B cell (primary cell): ENCODE measurements at regions not wholly inside any gene's neighbourhood (a gene's known extent, or its start where the extent isn't known, plus 50 kb on each side); places are given as distances from the start of the nearest gene placed in this dataset.

Experiments used
- ATAC-seq: fragments of 200-7000 bp; cut with Tn5 transposase; one replicate; pipeline ENCODE4 v1.10.0; 2021; ENCODE audit warnings: low read depth, mild to moderate bottlenecking, moderate number of reproducible peaks, moderate library complexity
- CTCF ChIA-PET: fragments of 350-600 bp; sonication (Branson Sonifier 250); formaldehyde crosslinking; loops from one replicate; lab custom pipeline; 2021; ENCODE audit warnings: antibody characterized with exemption, inconsistent platforms; lab: Charles Lee
- POLR2A ChIA-PET: fragments of 350-600 bp; sonication (Branson Sonifier 250); formaldehyde crosslinking; loops from one replicate; lab custom pipeline; 2021; ENCODE audit warnings: antibody characterized with exemption; lab: Charles Lee
- DNase-seq: peaks from one replicate; pipeline ENCODE4 v3.0.0; 2013
- H2AFZ ChIP-seq: 2 replicates; pipeline ENCODE4 v1.6.1; 2012; ENCODE audit warnings: mild to moderate bottlenecking, low read depth, low read length; ENCODE audit not compliant: insufficient read depth, poor library complexity, severe bottlenecking
- H3K27ac ChIP-seq, 2 donors: 1 replicate in 1 of 2; 2 replicates in 1 of 2; pipeline ENCODE4 v1.5.1; 2012 to 2013; ENCODE audit warnings: low read length in 2 of 2, mild to moderate bottlenecking in 2 of 2, moderate library complexity in 1 of 2
- H3K27me3 ChIP-seq, 4 experiments: fragments of 200-600 bp in 1 of 4; sonication (generic) in 1 of 4; replicated peaks in 1 of 4; 1 replicate in 2 of 4; 2 replicates in 2 of 4; pipeline versions ENCODE4 v1.6.1 to v1.7.0; 2013 to 2016; ENCODE audit warnings: low read length in 3 of 4, mild to moderate bottlenecking in 2 of 4, mixed read lengths in 1 of 4, moderate library complexity in 1 of 4; ENCODE audit not compliant: insufficient read depth in 4 of 4, control insufficient read depth in 3 of 4; ENCODE audit errors: control extremely low read depth in 1 of 4
- H3K36me3 ChIP-seq, 2 experiments: replicated peaks in 1 of 2; 1 replicate in 1 of 2; 2 replicates in 1 of 2; pipeline versions ENCODE4 v1.6.1 to v1.7.1; 2013; ENCODE audit warnings: low read length in 1 of 2; ENCODE audit not compliant: insufficient read depth in 2 of 2, control insufficient read depth in 1 of 2; ENCODE audit errors: control extremely low read depth in 1 of 2, extremely low read depth in 1 of 2
- H3K4me1 ChIP-seq, 2 donors: fragments of 200-600 bp in 1 of 2; sonication (generic) in 1 of 2; 1 replicate in 1 of 2; 2 replicates in 1 of 2; pipeline versions ENCODE4 v1.5.1 to v1.6.1; 2013 to 2017; ENCODE audit warnings: low read length in 2 of 2; ENCODE audit not compliant: control insufficient read depth in 2 of 2, insufficient read depth in 2 of 2
- H3K4me2 ChIP-seq: replicated peaks from 2 replicates; pipeline ENCODE3; 2012; ENCODE audit warnings: mild to moderate bottlenecking, low read depth, low read length; ENCODE audit not compliant: poor library complexity, severe bottlenecking
- H3K4me3 ChIP-seq, 5 experiments: fragments of 200-600 bp in 1 of 5; sonication (generic) in 1 of 5; 1 replicate in 3 of 5; 2 replicates in 2 of 5; pipeline versions ENCODE4 v1.5.1 to v1.7.0; 2011 to 2016; ENCODE audit warnings: low read length in 4 of 5, mild to moderate bottlenecking in 4 of 5, low read depth in 2 of 5, control low read depth in 1 of 5, moderate library complexity in 1 of 5; ENCODE audit not compliant: insufficient read depth in 1 of 5; ENCODE audit errors: control extremely low read depth in 1 of 5, extremely low read depth in 1 of 5
- H3K79me2 ChIP-seq: fragments of 200-600 bp; sonication (generic); one replicate; pipeline ENCODE4 v1.6.0; 2016; ENCODE audit warnings: low read length; ENCODE audit not compliant: control insufficient read depth, insufficient read depth
- H3K9ac ChIP-seq: fragments of 200-600 bp; sonication (generic); 2 replicates; pipeline ENCODE4 v1.6.1; 2017; ENCODE audit warnings: mild to moderate bottlenecking, low read length, moderate library complexity
- H3K9me3 ChIP-seq, 3 donors: one replicate each; pipeline versions ENCODE4 v1.6.1 to v1.7.1; 2013; ENCODE audit warnings: low read length in 2 of 3; ENCODE audit not compliant: control insufficient read depth in 2 of 3, insufficient read depth in 1 of 3; ENCODE audit errors: control extremely low read depth in 1 of 3
- H4K20me1 ChIP-seq: 2 replicates; pipeline ENCODE4 v1.6.0; 2012; ENCODE audit warnings: mild to moderate bottlenecking, low read length; ENCODE audit not compliant: insufficient read depth, control insufficient read depth, poor library complexity, severe bottlenecking
- H3K27ac Mint-ChIP-seq: one replicate; pipeline ENCODE4 v1.8.0; 2021; ENCODE audit warnings: mixed read lengths
- H3K27me3 Mint-ChIP-seq: one replicate; pipeline ENCODE4 v1.8.0; 2021; ENCODE audit warnings: mixed read lengths
- H3K4me1 Mint-ChIP-seq: one replicate; pipeline ENCODE4 v1.8.0; 2021; ENCODE audit warnings: mixed read lengths
- H3K4me3 Mint-ChIP-seq: one replicate; pipeline ENCODE4 v1.8.0; 2021; ENCODE audit warnings: mixed read lengths
- H3K9me3 Mint-ChIP-seq: one replicate; pipeline ENCODE4 v1.8.0; 2022; ENCODE audit warnings: mixed read lengths; ENCODE audit not compliant: insufficient read depth
- CTCF ChIP-seq: fragments of 200-600 bp; IDR thresholded peaks from one replicate; pipeline ENCODE4 v1.8.0; 2022; ENCODE audit warnings: antibody characterized with exemption, mild to moderate bottlenecking
- EZH2 ChIP-seq: IDR thresholded peaks from 2 replicates; pipeline ENCODE4 v1.6.1; 2012; ENCODE audit warnings: borderline replicate concordance, low read depth, mild to moderate bottlenecking, moderate library complexity, low read length; ENCODE audit not compliant: insufficient read depth, poor library complexity, severe bottlenecking
- WGBS: methylation state at CpG from one replicate; pipeline ENCODE4 v1.1.5; 2013; ENCODE audit warnings: missing lambda C conversion rate; ENCODE audit not compliant: insufficient coverage; 5-methylcytosine and 5-hydroxymethylcytosine counted together
- intact Hi-C: fragments of 100-400 bp; cut with micrococcal nuclease; formaldehyde crosslinking; loops from one replicate; pipeline ENCODE4 v1.10.0; 2022

- Mint-ChIP-seq H3K4me3 (no peak overlapping the region), H3K4me1 (no peaks in the 10 kb centered on the region), H3K27ac (no peak overlapping the region), H3K27me3 (no peaks in the 10 kb centered on the region), H3K9me3 (peaks cover 20% of the 10 kb centered on the region)
- CTCF ChIA-PET, result interaction anchor here (1.0 kb wide), 1 partner anchor 9 kb away, joined by 3 read pairs; no protein-coding TSS in a partner anchor
- no peaks in the 10 kb centered on the region for H3K79me2 ChIP-seq
- peaks cover 0 to 7% (median 0%) of the 10 kb centered on the region in 3 donors for H3K9me3 ChIP-seq
- no peak for TF ChIP-seq EZH2
- TF ChIP-seq CTCF, result no peak
- H4K20me1 ChIP-seq, result no peaks in the 10 kb centered on the region
- WGBS, result no CpG with 5 or more reads among the region's 3 CpGs
- H3K4me1 ChIP-seq, result no peaks in the 10 kb centered on the region
- no peak overlapping the region for H3K4me2 ChIP-seq
- H3K27me3 ChIP-seq, result no peaks in the 10 kb centered on the region
- H2AFZ ChIP-seq, result no peak overlapping the region
- ATAC-seq (no peak), DNase-seq (no peak)
- POLR2A ChIA-PET, result no interaction called here
- H3K4me3 ChIP-seq, result no peak overlapping the region
- no peaks in the 10 kb centered on the region for H3K36me3 ChIP-seq
- no peak overlapping the region for H3K27ac ChIP-seq
- no peak overlapping the region for H3K9ac ChIP-seq
- intact Hi-C loops, result no loop called here
Observed at GRCh38 chr18:76102156-76102555, 392.9 kb downstream of the ZNF516 start.

DNA sequence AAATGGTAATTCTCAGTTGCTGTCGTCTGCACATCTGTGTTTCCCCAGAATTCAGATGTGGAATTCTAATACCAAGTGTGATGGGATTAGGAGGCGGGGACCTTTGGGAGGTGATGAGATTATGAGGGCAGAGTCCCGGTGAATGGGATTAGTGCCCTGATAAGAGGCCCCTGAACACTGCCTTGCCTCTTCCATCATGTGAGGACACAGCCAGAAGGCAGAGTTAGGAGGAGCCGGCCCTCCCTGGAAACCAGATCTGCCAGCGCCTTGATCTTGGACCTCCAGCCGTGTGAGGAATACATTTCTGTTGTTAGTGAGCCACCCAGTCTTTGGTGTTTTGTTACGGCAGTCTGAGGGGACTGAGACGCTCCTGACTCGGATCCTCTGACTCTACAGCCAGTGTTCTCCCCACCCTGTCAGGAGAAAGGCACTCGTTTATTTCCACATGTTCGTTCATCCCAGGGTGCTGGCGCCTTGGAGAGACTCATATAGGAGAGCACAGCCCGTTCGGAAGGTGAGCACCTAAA is 395.0 kb downstream of the ZNF516 start:
- Histone ChIP-seq H3K4me2 (no peak overlapping the region), H3K27me3 (no peaks in the 10 kb centered on the region), H2AFZ (no peak overlapping the region), H3K4me3 (no peak overlapping the region), H3K79me2 (no peaks in the 10 kb centered on the region), H3K36me3 (no peaks in the 10 kb centered on the region), H3K4me1 (no peaks in the 10 kb centered on the region), H3K27ac (no peak overlapping the region), H3K9me3 (peaks cover 0 to 4% (median 0%) of the 10 kb centered on the region in 3 donors), H4K20me1 (no peaks in the 10 kb centered on the region), H3K9ac (no peak overlapping the region)
- no peak overlapping the region for H3K4me3 Mint-ChIP-seq
- ATAC-seq, result no peak
- 87% methylated on average over 14 of the region's 14 CpGs for WGBS
- POLR2A ChIA-PET, result no interaction called here
- no peaks in the 10 kb centered on the region for H3K4me1 Mint-ChIP-seq
- CTCF ChIA-PET, result no interaction called here
- H3K27ac Mint-ChIP-seq, result no peak overlapping the region
- no peaks in the 10 kb centered on the region for H3K27me3 Mint-ChIP-seq
- no peak for TF ChIP-seq EZH2
- TF ChIP-seq CTCF, result no peak
- no peak for DNase-seq
- peaks cover 14% of the 10 kb centered on the region for H3K9me3 Mint-ChIP-seq
- intact Hi-C loops, result no loop called here
